A549 (cell line): ENCODE measurements at regions not wholly inside any gene's neighbourhood (a gene's known extent, or its start where the extent isn't known, plus 50 kb on each side); places are given as distances from the start of the nearest gene placed in this dataset.

Experiments
- ATAC-seq, 2 experiments: fragments of 200-7000 bp in 1 of 2; fragments of >200 bp in 1 of 2; cut with Nextera tagmentation in 1 of 2; cut with Tn5 transposase in 1 of 2; 3 replicates each; pipeline versions ENCODE4 v1.8.0 to v1.9.1; 2018 to 2020; ENCODE audit warnings: mild to moderate bottlenecking in 1 of 2, moderate library complexity in 1 of 2
- CTCF ChIA-PET: fragments of 300-600 bp; sonication (Branson Sonifier 250); formaldehyde crosslinking; extraction: SDS; loops from one replicate; lab custom pipeline; 2021; ENCODE audit warnings: antibody characterized with exemption, inconsistent platforms; lab: Yijun Ruan, JAX
- POLR2A ChIA-PET: fragments of 350-600 bp; formaldehyde crosslinking; extraction: SDS; loops from one replicate; lab custom pipeline; 2021; ENCODE audit warnings: antibody characterized with exemption, inconsistent platforms; lab: Yijun Ruan, JAX
- DNase-seq, 2 experiments: peaks; one replicate each; pipeline versions ENCODE4 v3.0.0 to v3.0.0-alpha.2; 2011 to 2016; ENCODE audit warnings: low read depth in 1 of 2, low spot score in 1 of 2
- FAIRE-seq: peaks from 2 replicates; lab custom pipeline; 2011; peaks lifted over from hg19 to GRCh38; lab: Jason Lieb, UNC
- H3K27ac ChIP-seq, 2 experiments: fragments of >200 bp; sonication (Bioruptor Twin); formaldehyde crosslinking; 3 replicates each; pipeline ENCODE4 v1.5.1; 2016 to 2017
- H3K4me1 ChIP-seq: fragments of >200 bp; sonication (Bioruptor Twin); formaldehyde crosslinking; 3 replicates; pipeline ENCODE4 v1.6.1; 2016
- H3K4me2 ChIP-seq: fragments of >200 bp; sonication (Bioruptor Twin); formaldehyde crosslinking; 3 replicates; pipeline ENCODE4 v1.6.1; 2016
- H3K4me3 ChIP-seq: fragments of >200 bp; sonication (Bioruptor Twin); formaldehyde crosslinking; 3 replicates; pipeline ENCODE4 v1.5.1; 2016
- H3K9me3 ChIP-seq: fragments of >200 bp; sonication (Bioruptor Twin); formaldehyde crosslinking; 3 replicates; pipeline ENCODE4 v1.6.1; 2016
- ATOH8 ChIP-seq: fragments of 250-450 bp; sonication (Bioruptor Pico); IDR thresholded peaks from 2 replicates; pipeline ENCODE4 v1.5.0; 2020; ENCODE audit warnings: low read depth, mild to moderate bottlenecking, moderate library complexity
- CBX2 ChIP-seq: fragments of 200-600 bp; sonication (generic); IDR thresholded peaks from 2 replicates; pipeline ENCODE4 v1.6.1; 2016; ENCODE audit warnings: low read depth, mild to moderate bottlenecking, borderline replicate concordance
- CBX8 ChIP-seq: fragments of 200-600 bp; sonication (generic); IDR thresholded peaks from 2 replicates; pipeline ENCODE4 v1.6.1; 2016
- CHD2 ChIP-seq: fragments of 150-350 bp; IDR thresholded peaks from 2 replicates; pipeline ENCODE4 v1.6.1; 2014; ENCODE audit warnings: low read length; ENCODE audit not compliant: partially characterized antibody
- CTCF ChIP-seq: fragments of >200 bp; sonication (Bioruptor Twin); formaldehyde crosslinking; IDR thresholded peaks from 3 replicates; pipeline ENCODE4 v1.5.1; 2016
- FOSB ChIP-seq: fragments of 250-450 bp; sonication (Bioruptor Pico); IDR thresholded peaks from 2 replicates; pipeline ENCODE4 v1.5.0; 2020; ENCODE audit warnings: mild to moderate bottlenecking, moderate library complexity
- FOSL2 ChIP-seq, 2 experiments: fragments of 450-650 bp in 1 of 2; fragments of >200 bp in 1 of 2; sonication (Bioruptor Twin) in 1 of 2; formaldehyde crosslinking; IDR thresholded peaks; 2 replicates each; pipeline versions ENCODE4 v1.5.0 to v1.6.1; 2016 to 2020; ENCODE audit warnings: mild to moderate bottlenecking in 1 of 2, moderate library complexity in 1 of 2
- GATA3 ChIP-seq: IDR thresholded peaks from 2 replicates; pipeline ENCODE4 v1.6.1; 2012; ENCODE audit warnings: borderline replicate concordance
- HDAC2 ChIP-seq: fragments of 200-600 bp; sonication (generic); IDR thresholded peaks from 2 replicates; pipeline ENCODE4 v1.6.1; 2016
- HES2 ChIP-seq: fragments of >200 bp; sonication (Bioruptor Twin); formaldehyde crosslinking; IDR thresholded peaks from 2 replicates; pipeline ENCODE4 v1.6.1; 2016
- HMGXB4 ChIP-seq: fragments of 250-450 bp; sonication (Bioruptor Pico); IDR thresholded peaks from 2 replicates; pipeline ENCODE4 v1.5.0; 2021; ENCODE audit warnings: mild to moderate bottlenecking, moderate library complexity, borderline replicate concordance
- HOXB5 ChIP-seq: fragments of 250-450 bp; sonication (Bioruptor Pico); IDR thresholded peaks from 2 replicates; pipeline ENCODE4 v1.5.0; 2020; ENCODE audit warnings: mild to moderate bottlenecking, moderate library complexity
- KDM5A ChIP-seq: fragments of 200-600 bp; sonication (generic); IDR thresholded peaks from 2 replicates; pipeline ENCODE4 v1.6.1; 2016; ENCODE audit warnings: antibody characterized with exemption, mild to moderate bottlenecking
- MAFK ChIP-seq: fragments of 450-650 bp; IDR thresholded peaks from 2 replicates; pipeline ENCODE4 v1.6.1; 2014; ENCODE audit not compliant: partially characterized antibody
- NFE2L2 ChIP-seq: fragments of 150-350 bp; conservative IDR thresholded peaks from 2 replicates; pipeline ENCODE4 v1.6.1; 2014; ENCODE audit warnings: low read length
- PHF8 ChIP-seq: fragments of 200-600 bp; sonication (generic); IDR thresholded peaks from 2 replicates; pipeline ENCODE4 v1.6.1; 2016; ENCODE audit warnings: low read depth, mild to moderate bottlenecking, antibody characterized with exemption, moderate library complexity, borderline replicate concordance
- RARB ChIP-seq: fragments of 250-450 bp; sonication (Bioruptor Pico); IDR thresholded peaks from 2 replicates; pipeline ENCODE4 v1.8.0; 2021; ENCODE audit warnings: mild to moderate bottlenecking, moderate library complexity
- REST ChIP-seq: fragments of 200-600 bp; sonication (generic); IDR thresholded peaks from 2 replicates; pipeline ENCODE4 v1.6.1; 2016; ENCODE audit warnings: antibody characterized with exemption, mild to moderate bottlenecking, moderate library complexity
- USF2 ChIP-seq: fragments of 450-650 bp; IDR thresholded peaks from 2 replicates; pipeline ENCODE4 v1.6.1; 2014; ENCODE audit warnings: antibody characterized with exemption
- ZFP36 ChIP-seq: fragments of 450-650 bp; IDR thresholded peaks from 2 replicates; pipeline ENCODE4 v1.6.1; 2014; ENCODE audit warnings: borderline replicate concordance; ENCODE audit not compliant: partially characterized antibody
- WGBS: methylation state at CpG from one replicate; pipeline ENCODE4 v1.1.6; 2017; ENCODE audit errors: missing lambda C conversion rate; 5-methylcytosine and 5-hydroxymethylcytosine counted together

GRCh38 chr6:8644306-8644705 is 209.0 kb upstream of the SLC35B3 start:
- ATAC-seq (no peak), DNase-seq (no peak), FAIRE-seq (no peak)
- H3K27ac ChIP-seq = no peak overlapping the region
- no peaks in the 10 kb centered on the region for H3K4me1 ChIP-seq
- no peak for TF ChIP-seq GATA3
- peak; percentile 61 for TF ChIP-seq MAFK
- no peak overlapping the region for H3K4me3 ChIP-seq
- CTCF ChIA-PET = no interaction called here
- H3K9me3 ChIP-seq = no peaks in the 10 kb centered on the region
- WGBS = 20% methylated on average over 6 of the region's 6 CpGs
- H3K4me2 ChIP-seq = no peak overlapping the region
- POLR2A ChIA-PET = no interaction called here

GRCh38 chr6:8642854-8643253 is 207.5 kb upstream of the SLC35B3 start:
- FAIRE-seq = no peak
- CTCF ChIA-PET = no interaction called here
- Histone ChIP-seq H3K4me3 (no peak overlapping the region), H3K9me3 (no peaks in the 10 kb centered on the region), H3K4me2 (no peak overlapping the region), H3K27ac (no peak overlapping the region), H3K4me1 (no peaks in the 10 kb centered on the region)
- TF ChIP-seq CBX8 = no peak
- TF ChIP-seq REST = no peak
- no peak for TF ChIP-seq CTCF
- no peak for TF ChIP-seq CBX2
- no peak for TF ChIP-seq FOSB (CRISPR knock-in tag)
- no peak for TF ChIP-seq HMGXB4 (CRISPR knock-in tag)
- TF ChIP-seq ATOH8 (CRISPR knock-in tag) = no peak
- no peak for TF ChIP-seq PHF8
- TF ChIP-seq NFE2L2 = no peak
- TF ChIP-seq USF2 = no peak
- no peak for TF ChIP-seq RARB
- TF ChIP-seq KDM5A = no peak
- TF ChIP-seq CHD2 = no peak
- TF ChIP-seq HOXB5 (CRISPR knock-in tag) = no peak
- TF ChIP-seq GATA3 = no peak
- no peak for TF ChIP-seq ZFP36
- no peak for TF ChIP-seq HES2
- no peak for TF ChIP-seq FOSL2 (IDR thresholded peaks at IDR 0.05)
- TF ChIP-seq FOSL2 (CRISPR knock-in tag; IDR thresholded peaks at IDR 0.05) = no peak
- TF ChIP-seq HDAC2 = no peak
- WGBS = 42% methylated on average over 5 of the region's 5 CpGs
- POLR2A ChIA-PET = no interaction called here
- DNase-seq = no peak
- ATAC-seq = no peak
